CD14-positive monocyte (primary cell): ENCODE measurements at regions not wholly inside any gene's neighbourhood (a gene's known extent, or its start where the extent isn't known, plus 50 kb on each side); places are given as distances from the start of the nearest gene placed in this dataset.

Source experiments
- DNase-seq, 3 donors: peaks; one replicate each; pipeline ENCODE4 v3.0.0-alpha.2; 2011 to 2022
- H2AFZ ChIP-seq: 2 replicates; pipeline ENCODE4 v1.6.0; 2012; ENCODE audit warnings: mild to moderate bottlenecking, low read depth, low read length, inconsistent platforms; ENCODE audit not compliant: insufficient read depth, poor library complexity, severe bottlenecking
- H3K27ac ChIP-seq, 2 donors: 1 replicate in 1 of 2; 2 replicates in 1 of 2; pipeline ENCODE4 v1.5.1; 2012 to 2013; ENCODE audit warnings: low read length in 2 of 2, control low read depth in 1 of 2, inconsistent platforms in 1 of 2, low read depth in 1 of 2, mild to moderate bottlenecking in 1 of 2
- H3K27me3 ChIP-seq, 2 donors: one replicate each; pipeline versions ENCODE4 v1.6.0 to v1.6.1; 2011 to 2013; ENCODE audit warnings: low read length in 2 of 2; ENCODE audit not compliant: control insufficient read depth in 2 of 2, insufficient read depth in 2 of 2
- H3K36me3 ChIP-seq, 2 donors: replicated peaks in 1 of 2; 1 replicate in 1 of 2; 2 replicates in 1 of 2; pipeline versions ENCODE4 v1.5.1 to v1.6.1; 2012 to 2013; ENCODE audit warnings: low read length in 2 of 2, control low read depth in 1 of 2, inconsistent platforms in 1 of 2, mild to moderate bottlenecking in 1 of 2; ENCODE audit not compliant: insufficient read depth in 2 of 2, control insufficient read depth in 1 of 2
- H3K4me1 ChIP-seq, 2 donors: 1 replicate in 1 of 2; 2 replicates in 1 of 2; pipeline versions ENCODE4 v1.5.1 to v1.6.1; 2012 to 2013; ENCODE audit warnings: low read length in 2 of 2, control low read depth in 1 of 2, inconsistent platforms in 1 of 2, mild to moderate bottlenecking in 1 of 2, moderate library complexity in 1 of 2; ENCODE audit not compliant: insufficient read depth in 2 of 2, control insufficient read depth in 1 of 2
- H3K4me2 ChIP-seq: replicated peaks from 2 replicates; pipeline ENCODE3; 2012; ENCODE audit warnings: low read length, moderate library complexity, mild to moderate bottlenecking; ENCODE audit not compliant: poor library complexity, severe bottlenecking; ENCODE audit errors: extremely low read depth
- H3K4me3 ChIP-seq, 3 experiments: fragments of 200-600 bp in 1 of 3; sonication (generic) in 1 of 3; replicated peaks in 1 of 3; 1 replicate in 2 of 3; 2 replicates in 1 of 3; pipeline ENCODE4 v1.5.1; 2011 to 2013; ENCODE audit warnings: low read length in 3 of 3, mild to moderate bottlenecking in 3 of 3, control low read depth in 2 of 3, low read depth in 2 of 3, inconsistent platforms in 1 of 3, moderate library complexity in 1 of 3
- H3K79me2 ChIP-seq: 2 replicates; pipeline ENCODE4 v1.6.0; 2012; ENCODE audit warnings: mild to moderate bottlenecking, control low read depth, inconsistent platforms, low read length, moderate library complexity; ENCODE audit not compliant: insufficient read depth
- H3K9ac ChIP-seq: 2 replicates; pipeline ENCODE4 v1.6.0; 2017; ENCODE audit warnings: low read length, mild to moderate bottlenecking; ENCODE audit not compliant: insufficient read depth, poor library complexity, severe bottlenecking
- H3K9me3 ChIP-seq, 2 donors: replicated peaks in 1 of 2; 1 replicate in 1 of 2; 2 replicates in 1 of 2; pipeline versions ENCODE4 v1.5.1 to v1.6.1; 2012 to 2013; ENCODE audit warnings: low read length in 2 of 2, control low read depth in 1 of 2; ENCODE audit not compliant: control insufficient read depth in 1 of 2, insufficient read depth in 1 of 2
- H4K20me1 ChIP-seq: 2 replicates; pipeline ENCODE4 v1.6.0; 2012; ENCODE audit warnings: mild to moderate bottlenecking, low read length, control low read depth, moderate library complexity; ENCODE audit not compliant: insufficient read depth
- H3K27ac Mint-ChIP-seq, 7 donors: one replicate each; pipeline ENCODE4 v1.8.0; 2020; ENCODE audit warnings: mild to moderate bottlenecking in 7 of 7, mixed read lengths in 7 of 7, moderate library complexity in 6 of 7, inconsistent platforms in 2 of 7
- H3K27me3 Mint-ChIP-seq, 3 donors: one replicate each; pipeline ENCODE4 v1.8.0; 2021 to 2022; ENCODE audit warnings: low read depth in 3 of 3, mild to moderate bottlenecking in 3 of 3, mixed read lengths in 3 of 3, moderate library complexity in 3 of 3, inconsistent platforms in 1 of 3
- H3K36me3 Mint-ChIP-seq, 2 donors: one replicate each; pipeline ENCODE4 v1.8.0; 2020; ENCODE audit warnings: mixed read lengths in 2 of 2, inconsistent platforms in 1 of 2, mild to moderate bottlenecking in 1 of 2
- H3K4me1 Mint-ChIP-seq: one replicate; pipeline ENCODE4 v1.8.0; 2020; ENCODE audit warnings: mild to moderate bottlenecking, mixed read lengths
- H3K4me3 Mint-ChIP-seq, 2 donors: one replicate each; pipeline ENCODE4 v1.8.0; 2020; ENCODE audit warnings: mild to moderate bottlenecking in 2 of 2, mixed read lengths in 2 of 2, moderate library complexity in 1 of 2
- H3K9me3 Mint-ChIP-seq, 7 donors: one replicate each; pipeline ENCODE4 v1.8.0; 2020 to 2022; ENCODE audit warnings: mixed read lengths in 7 of 7, mild to moderate bottlenecking in 6 of 7, moderate library complexity in 6 of 7, inconsistent platforms in 2 of 7
- WGBS: methylation state at CpG from one replicate; pipeline ENCODE4 v1.1.5; 2013; ENCODE audit warnings: missing lambda C conversion rate; ENCODE audit not compliant: insufficient coverage; 5-methylcytosine and 5-hydroxymethylcytosine counted together
- intact Hi-C, 2 donors: fragments of 100-400 bp; cut with micrococcal nuclease; formaldehyde crosslinking; loops; one replicate each; pipeline versions ENCODE4 v1.15.0 to v1.15.1; 2023
- TF ChIP-seq, protein P1 (sequence below): fragments of 200-600 bp; IDR thresholded peaks from one replicate; pipeline ENCODE4 v1.8.0; 2022; ENCODE audit warnings: antibody characterized with exemption, mild to moderate bottlenecking

DNA sequence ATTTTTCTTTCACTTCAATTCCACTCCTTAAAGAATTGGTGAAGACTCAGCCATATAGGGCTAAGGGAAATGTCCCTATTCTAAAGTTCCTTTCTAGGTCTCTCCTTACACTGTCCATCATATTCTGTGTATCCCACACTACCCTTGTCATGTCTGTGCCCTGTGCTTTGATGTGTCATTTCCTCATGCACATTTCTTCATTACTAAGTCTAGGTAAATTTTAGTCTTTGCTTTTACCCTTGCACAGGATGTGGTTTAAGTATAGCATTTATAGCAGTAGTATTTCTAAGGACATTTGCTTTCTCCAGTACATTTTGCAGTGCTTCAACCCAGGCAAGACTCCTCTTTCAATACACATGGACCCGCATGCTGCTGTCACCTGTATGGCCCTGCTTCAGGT, 221.5 kb upstream of the ACVR2A start:
- no peak overlapping the region for H2AFZ ChIP-seq
- H3K9ac ChIP-seq: no peak overlapping the region
- H3K4me2 ChIP-seq: no peak overlapping the region
- H3K4me1 Mint-ChIP-seq: peaks cover 15% of the 10 kb centered on the region
- TF ChIP-seq, protein P1, sequence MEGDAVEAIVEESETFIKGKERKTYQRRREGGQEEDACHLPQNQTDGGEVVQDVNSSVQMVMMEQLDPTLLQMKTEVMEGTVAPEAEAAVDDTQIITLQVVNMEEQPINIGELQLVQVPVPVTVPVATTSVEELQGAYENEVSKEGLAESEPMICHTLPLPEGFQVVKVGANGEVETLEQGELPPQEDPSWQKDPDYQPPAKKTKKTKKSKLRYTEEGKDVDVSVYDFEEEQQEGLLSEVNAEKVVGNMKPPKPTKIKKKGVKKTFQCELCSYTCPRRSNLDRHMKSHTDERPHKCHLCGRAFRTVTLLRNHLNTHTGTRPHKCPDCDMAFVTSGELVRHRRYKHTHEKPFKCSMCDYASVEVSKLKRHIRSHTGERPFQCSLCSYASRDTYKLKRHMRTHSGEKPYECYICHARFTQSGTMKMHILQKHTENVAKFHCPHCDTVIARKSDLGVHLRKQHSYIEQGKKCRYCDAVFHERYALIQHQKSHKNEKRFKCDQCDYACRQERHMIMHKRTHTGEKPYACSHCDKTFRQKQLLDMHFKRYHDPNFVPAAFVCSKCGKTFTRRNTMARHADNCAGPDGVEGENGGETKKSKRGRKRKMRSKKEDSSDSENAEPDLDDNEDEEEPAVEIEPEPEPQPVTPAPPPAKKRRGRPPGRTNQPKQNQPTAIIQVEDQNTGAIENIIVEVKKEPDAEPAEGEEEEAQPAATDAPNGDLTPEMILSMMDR: no peak
- DNase-seq: peak; percentile 53 to 84 (median 54)
- H3K4me3 ChIP-seq: no peak overlapping the region
- H3K79me2 ChIP-seq: no peaks in the 10 kb centered on the region
- H3K36me3 Mint-ChIP-seq: no peaks in the 10 kb centered on the region
- H3K9me3 ChIP-seq: no peaks in the 10 kb centered on the region
- no peaks in the 10 kb centered on the region for H3K36me3 ChIP-seq
- H4K20me1 ChIP-seq: no peaks in the 10 kb centered on the region
- peaks cover 0 to 5% (median 0%) of the 10 kb centered on the region in 7 donors for H3K9me3 Mint-ChIP-seq
- H3K4me1 ChIP-seq: peaks cover 13 to 27% of the 10 kb centered on the region in 2 donors
- H3K27ac ChIP-seq: no peak overlapping the region
- no CpG with 5 or more reads among the region's 1 CpG for WGBS
- H3K27ac Mint-ChIP-seq: peak overlapping the region in 5 of 7 donors; percentile 20 to 86 (median 73)
- H3K4me3 Mint-ChIP-seq: no peak overlapping the region
- intact Hi-C loops: no loop called here
- H3K27me3 ChIP-seq: no peaks in the 10 kb centered on the region
- peaks cover 0 to 2% (median 0%) of the 10 kb centered on the region in 3 donors for H3K27me3 Mint-ChIP-seq

DNA sequence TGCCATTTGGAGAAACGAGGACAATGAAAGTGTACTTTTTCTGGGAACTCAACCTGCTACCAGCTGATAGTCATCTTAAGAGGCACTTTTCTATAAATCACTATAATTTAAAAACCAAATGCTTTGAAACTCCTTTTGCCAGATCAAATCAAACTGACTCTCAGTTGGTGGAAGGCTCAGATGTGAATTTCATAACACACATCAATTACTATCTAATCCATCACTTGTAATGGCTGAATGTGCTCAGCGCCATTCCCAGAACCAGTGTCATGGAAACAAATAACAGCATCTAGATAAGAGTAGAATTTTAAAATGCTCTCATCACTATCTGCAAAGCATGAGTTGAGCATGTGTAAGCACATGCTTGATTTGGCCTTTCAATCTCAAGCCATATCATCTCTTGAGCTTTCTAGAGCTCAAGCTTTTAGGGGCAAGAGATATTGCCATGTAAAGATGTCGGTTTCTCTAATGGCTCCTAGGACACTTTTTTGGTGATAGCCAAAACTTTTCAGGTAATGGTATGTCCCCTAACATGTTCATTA, 223.1 kb upstream of the ACVR2A start:
- Histone ChIP-seq H3K9ac (no peak overlapping the region), H3K9me3 (no peaks in the 10 kb centered on the region), H3K4me3 (no peak overlapping the region), H3K27ac (no peak overlapping the region), H3K36me3 (no peaks in the 10 kb centered on the region), H4K20me1 (no peaks in the 10 kb centered on the region), H3K27me3 (no peaks in the 10 kb centered on the region), H3K4me1 (peaks cover 8 to 18% of the 10 kb centered on the region in 2 donors), H3K4me2 (no peak overlapping the region), H3K79me2 (no peaks in the 10 kb centered on the region), H2AFZ (no peak overlapping the region)
- Mint-ChIP-seq H3K4me1 (peaks cover 18% of the 10 kb centered on the region), H3K27me3 (peaks cover 0 to 2% (median 0%) of the 10 kb centered on the region in 3 donors), H3K27ac (no peak overlapping the region), H3K36me3 (no peaks in the 10 kb centered on the region), H3K4me3 (no peak overlapping the region), H3K9me3 (peaks cover 0 to 5% (median 0%) of the 10 kb centered on the region in 7 donors)
- intact Hi-C loops: no loop called here
- TF ChIP-seq, protein P1: no peak
- DNase-seq: no peak
- no CpG with 5 or more reads among the region's 3 CpGs for WGBS
